ENCODE measurements at regions not wholly inside any gene's neighbourhood (a gene's known extent, or its start where the extent isn't known, plus 50 kb on each side); places are given as distances from the start of the nearest gene placed in this dataset.

- Histone ChIP-seq H3K9me3 (no peaks in the 10 kb centered on the region), H3K4me1 (no peaks in the 10 kb centered on the region), H3K27ac (no peak overlapping the region), H3K4me3 (no peak overlapping the region), H3K27me3 (no peaks in the 10 kb centered on the region), H3K36me3 (no peaks in the 10 kb centered on the region)
- 78 to 83% methylated on average over 5 of the region's 5 CpGs for WGBS, 2 donors
- no peak for DNase-seq
- TF ChIP-seq, protein P1, sequence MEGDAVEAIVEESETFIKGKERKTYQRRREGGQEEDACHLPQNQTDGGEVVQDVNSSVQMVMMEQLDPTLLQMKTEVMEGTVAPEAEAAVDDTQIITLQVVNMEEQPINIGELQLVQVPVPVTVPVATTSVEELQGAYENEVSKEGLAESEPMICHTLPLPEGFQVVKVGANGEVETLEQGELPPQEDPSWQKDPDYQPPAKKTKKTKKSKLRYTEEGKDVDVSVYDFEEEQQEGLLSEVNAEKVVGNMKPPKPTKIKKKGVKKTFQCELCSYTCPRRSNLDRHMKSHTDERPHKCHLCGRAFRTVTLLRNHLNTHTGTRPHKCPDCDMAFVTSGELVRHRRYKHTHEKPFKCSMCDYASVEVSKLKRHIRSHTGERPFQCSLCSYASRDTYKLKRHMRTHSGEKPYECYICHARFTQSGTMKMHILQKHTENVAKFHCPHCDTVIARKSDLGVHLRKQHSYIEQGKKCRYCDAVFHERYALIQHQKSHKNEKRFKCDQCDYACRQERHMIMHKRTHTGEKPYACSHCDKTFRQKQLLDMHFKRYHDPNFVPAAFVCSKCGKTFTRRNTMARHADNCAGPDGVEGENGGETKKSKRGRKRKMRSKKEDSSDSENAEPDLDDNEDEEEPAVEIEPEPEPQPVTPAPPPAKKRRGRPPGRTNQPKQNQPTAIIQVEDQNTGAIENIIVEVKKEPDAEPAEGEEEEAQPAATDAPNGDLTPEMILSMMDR (IDR thresholded peaks at IDR 0.05): no peak
- intact Hi-C loops (cut with DNase I): no loop called here
- no peak for FAIRE-seq
- ATAC-seq: no peak
Measured at GRCh38 chr2:234165421-234165820, 114.9 kb downstream of the SPP2 start.

DNA sequence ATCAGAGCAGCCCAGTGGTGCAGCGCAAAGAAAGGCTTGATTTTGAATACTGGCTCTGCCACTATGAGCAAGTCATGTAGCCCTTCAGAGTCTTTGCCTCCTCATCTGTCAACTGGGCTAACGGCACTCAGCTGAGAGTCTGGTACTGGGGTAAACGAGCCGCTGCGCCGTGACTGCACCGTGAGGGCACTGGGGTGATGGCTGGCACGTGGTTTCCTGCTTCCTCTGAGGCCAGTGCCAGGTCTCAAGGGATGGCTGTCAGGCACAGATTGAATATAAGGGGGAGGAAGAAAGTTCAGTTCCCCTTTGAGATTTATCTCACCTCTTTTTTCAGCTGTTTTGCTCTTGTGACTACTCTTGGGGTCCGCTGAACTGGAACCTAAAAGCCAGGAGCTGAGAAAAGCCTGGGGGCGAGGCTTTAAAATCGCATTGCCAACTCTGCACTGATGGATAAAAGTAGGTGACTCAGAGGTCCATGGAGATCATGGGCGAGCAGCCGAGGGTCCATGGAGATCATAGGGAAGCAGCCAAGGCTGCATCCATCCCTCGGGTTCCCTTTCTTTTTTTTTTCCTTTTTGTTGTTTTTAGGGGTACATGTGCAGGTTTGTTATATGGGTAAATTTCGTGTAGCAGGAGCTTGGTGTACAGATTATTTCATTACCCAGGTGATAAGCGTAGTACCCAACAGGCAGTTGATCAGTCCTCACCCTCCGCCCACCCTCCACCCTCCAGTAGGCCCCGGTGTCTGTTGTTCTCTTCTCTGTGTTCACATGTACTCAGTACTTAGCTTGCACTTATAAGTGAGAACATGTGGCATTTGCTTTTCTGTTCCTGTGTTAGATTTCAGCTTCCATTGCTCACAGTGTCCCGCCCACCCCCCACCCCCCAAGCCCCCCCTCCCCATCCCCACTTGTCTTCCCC lies 114.3 kb downstream of the SPP2 start:
- ATAC-seq: no peak
- H3K4me3 ChIP-seq: no peak overlapping the region
- no peaks in the 10 kb centered on the region for H3K9me3 ChIP-seq
- no peak for FAIRE-seq
- DNase-seq: no peak
- TF ChIP-seq, protein P1 (IDR thresholded peaks at IDR 0.05): no peak
- WGBS, 2 donors: 78 to 83% methylated on average over 19 of the region's 19 CpGs
- H3K36me3 ChIP-seq: no peaks in the 10 kb centered on the region
- no peak overlapping the region for H3K27ac ChIP-seq
- H3K27me3 ChIP-seq: no peaks in the 10 kb centered on the region
- intact Hi-C loops (cut with DNase I): no loop called here
- H3K4me1 ChIP-seq: no peaks in the 10 kb centered on the region

DNA sequence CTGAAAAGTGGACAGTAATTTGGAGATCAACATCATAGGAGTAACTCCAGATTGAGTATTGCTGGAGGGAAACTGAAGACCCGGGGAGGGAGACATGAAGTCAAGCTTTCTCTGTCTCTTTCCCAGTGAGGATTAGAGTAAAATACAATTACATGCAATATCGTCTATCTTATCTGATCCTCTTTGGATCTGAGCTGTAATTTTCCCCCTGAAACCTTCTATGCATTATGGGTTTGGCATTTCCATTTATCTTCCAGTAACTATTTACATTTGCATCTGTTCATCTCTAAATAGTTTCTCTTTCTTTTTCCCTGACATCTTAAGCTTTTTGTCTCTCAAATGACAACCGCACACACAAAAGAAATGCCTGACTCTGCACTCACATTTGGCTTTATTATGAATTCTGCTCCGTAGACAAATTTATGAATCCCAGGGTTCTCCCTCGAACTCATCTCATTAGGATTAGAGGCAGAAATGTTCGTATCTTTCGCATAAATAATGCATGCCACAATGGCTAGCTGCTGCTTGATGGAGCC lies 113.1 kb downstream of the SPP2 start:
- TF ChIP-seq, protein P1 (IDR thresholded peaks at IDR 0.05): no peak
- H3K9me3 ChIP-seq: no peaks in the 10 kb centered on the region
- intact Hi-C loops (cut with DNase I): no loop called here
- no peak for ATAC-seq
- H3K27me3 ChIP-seq: no peaks in the 10 kb centered on the region
- H3K4me3 ChIP-seq: no peak overlapping the region
- no peaks in the 10 kb centered on the region for H3K36me3 ChIP-seq
- H3K27ac ChIP-seq: no peak overlapping the region
- no peak for FAIRE-seq
- WGBS, 2 donors: 84 to 85% methylated on average over 7 of the region's 7 CpGs
- H3K4me1 ChIP-seq: no peaks in the 10 kb centered on the region
- DNase-seq: no peak

GRCh38 chr2:234162861-234163260 lies 112.4 kb downstream of the SPP2 start:
- H3K4me3 ChIP-seq: no peak overlapping the region
- DNase-seq (no peak), FAIRE-seq (no peak), ATAC-seq (no peak)
- H3K36me3 ChIP-seq: no peaks in the 10 kb centered on the region
- no peaks in the 10 kb centered on the region for H3K9me3 ChIP-seq
- intact Hi-C loops (cut with DNase I): no loop called here
- no peak overlapping the region for H3K27ac ChIP-seq
- TF ChIP-seq, protein P1 (IDR thresholded peaks at IDR 0.05): no peak
- no peaks in the 10 kb centered on the region for H3K4me1 ChIP-seq
- WGBS, 2 donors: 31 to 42% methylated on average over 1 of the region's 1 CpG
- no peaks in the 10 kb centered on the region for H3K27me3 ChIP-seq

DNA sequence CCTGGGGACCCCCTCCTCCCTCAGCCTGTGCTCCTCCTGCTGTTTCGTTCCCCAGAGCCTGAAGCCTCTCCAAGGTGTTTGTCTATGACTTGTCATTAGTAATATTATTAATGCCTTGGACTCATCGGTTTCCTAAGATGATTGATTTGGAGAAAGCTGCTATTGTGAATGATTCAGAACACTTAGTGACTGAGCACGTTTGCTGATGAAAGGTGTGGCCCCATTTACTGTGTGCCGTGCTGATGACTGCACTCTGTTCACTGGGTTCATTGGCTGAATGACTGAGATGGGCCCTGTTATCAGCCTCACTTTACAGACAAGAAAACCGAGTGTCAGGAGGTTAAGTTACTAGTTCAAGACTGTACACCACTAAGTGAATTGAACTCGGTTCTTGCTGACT lies 111.4 kb downstream of the SPP2 start:
- 68 to 71% methylated on average over 6 of the region's 6 CpGs for WGBS, 2 donors
- TF ChIP-seq, protein P1 (IDR thresholded peaks at IDR 0.05): no peak
- no peaks in the 10 kb centered on the region for H3K27me3 ChIP-seq
- no peak overlapping the region for H3K27ac ChIP-seq
- H3K9me3 ChIP-seq: no peaks in the 10 kb centered on the region
- intact Hi-C loops (cut with DNase I): no loop called here
- ATAC-seq (no peak), FAIRE-seq (no peak), DNase-seq (no peak)
- H3K4me3 ChIP-seq: no peak overlapping the region
- no peaks in the 10 kb centered on the region for H3K36me3 ChIP-seq
- H3K4me1 ChIP-seq: no peaks in the 10 kb centered on the region
